ENCODE measurements at regions not wholly inside any gene's neighbourhood (a gene's known extent, or its start where the extent isn't known, plus 50 kb on each side); places are given as distances from the start of the nearest gene placed in this dataset.

DNA sequence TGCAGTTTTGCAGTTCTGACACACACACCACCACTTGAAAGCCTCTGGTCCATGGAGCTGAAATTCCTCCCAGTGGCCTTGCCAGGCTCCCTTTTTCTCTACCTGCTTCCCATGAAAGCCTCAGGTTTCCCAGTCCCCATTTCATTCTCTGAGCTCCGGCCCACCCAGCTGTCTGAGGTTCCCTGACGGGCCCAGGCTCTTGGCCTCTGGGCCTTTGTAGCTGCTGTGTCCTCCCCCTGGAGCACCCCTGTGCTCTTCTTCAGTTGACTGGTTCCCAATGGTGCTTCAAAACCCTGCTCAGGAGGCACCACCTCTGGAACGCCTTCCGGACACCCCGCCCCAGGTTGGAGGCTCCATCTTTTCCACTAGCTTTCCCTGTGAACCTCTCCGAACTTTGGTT, 155.9 kb upstream of the SHB start:
- no peaks in the 10 kb centered on the region for H3K36me3 Mint-ChIP-seq (ENCODE audit: low read depth)
- peaks cover 5% of the 10 kb centered on the region for H3K27me3 Mint-ChIP-seq
- H3K4me3 Mint-ChIP-seq: no peak overlapping the region
- peaks cover 8% of the 10 kb centered on the region for H3K9me3 Mint-ChIP-seq
- H3K27ac Mint-ChIP-seq: no peak overlapping the region
- H3K4me1 Mint-ChIP-seq (ENCODE audit: low read depth): peaks cover 16% of the 10 kb centered on the region

GRCh38 chr9:38216572-38216971, 147.5 kb upstream of the SHB start:
- peaks cover 11% of the 10 kb centered on the region for H3K27me3 Mint-ChIP-seq
- peaks cover 4% of the 10 kb centered on the region for H3K9me3 Mint-ChIP-seq
- no peaks in the 10 kb centered on the region for H3K36me3 Mint-ChIP-seq (ENCODE audit: low read depth)

DNA sequence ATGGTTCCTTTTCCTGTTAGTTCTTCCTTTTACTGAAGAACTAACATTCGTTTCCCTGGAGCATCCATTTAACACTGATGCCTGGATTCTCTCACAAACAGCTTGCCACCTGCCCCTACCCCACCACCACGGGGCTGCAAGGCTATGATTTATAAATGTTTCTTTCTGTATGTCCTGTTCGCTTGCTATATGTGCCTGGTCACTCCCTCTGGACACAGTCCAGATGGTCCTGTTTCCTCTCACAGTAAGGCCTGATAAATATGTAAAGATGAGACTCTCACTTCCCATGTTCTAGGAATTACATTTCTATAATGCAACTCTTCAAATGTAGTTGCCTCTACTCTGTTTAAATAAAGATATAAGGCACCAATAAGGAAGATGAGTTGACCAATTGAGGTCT, 146.4 kb upstream of the SHB start:
- no peaks in the 10 kb centered on the region for H3K4me1 Mint-ChIP-seq (ENCODE audit: low read depth)
- H3K27me3 Mint-ChIP-seq: peaks cover 11% of the 10 kb centered on the region
- H3K36me3 Mint-ChIP-seq (ENCODE audit: low read depth): no peaks in the 10 kb centered on the region
- no peak overlapping the region for H3K4me3 Mint-ChIP-seq
- H3K9me3 Mint-ChIP-seq: peaks cover 3% of the 10 kb centered on the region
- no peak overlapping the region for H3K27ac Mint-ChIP-seq

More at GRCh38 chr9:38216572-38216971, 147.5 kb upstream of the SHB start:
- Mint-ChIP-seq H3K4me3 (no peak overlapping the region), H3K27ac (no peak overlapping the region), H3K4me1 (ENCODE audit: low read depth) (no peaks in the 10 kb centered on the region)

DNA sequence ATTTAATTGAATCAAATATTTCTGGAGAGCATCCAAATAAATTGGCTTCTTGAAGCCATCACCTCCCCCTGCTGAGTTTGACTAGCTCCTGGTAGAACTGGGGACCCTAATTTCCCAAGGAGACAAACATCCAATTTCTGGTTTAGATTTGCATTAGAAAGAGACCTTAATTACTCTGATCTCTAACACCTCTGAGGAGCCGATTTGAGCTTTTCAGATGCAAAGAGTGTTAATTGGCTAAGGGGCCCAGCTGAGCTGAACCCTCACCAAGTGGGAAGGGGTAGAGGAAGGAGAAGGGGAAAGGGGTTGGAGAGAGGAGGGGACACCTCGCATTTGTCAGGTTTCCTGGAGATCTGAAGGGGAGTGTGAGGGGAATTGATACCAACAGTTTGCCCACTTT, 145.4 kb upstream of the SHB start:
- Mint-ChIP-seq H3K36me3 (ENCODE audit: low read depth) (no peaks in the 10 kb centered on the region), H3K27me3 (peaks cover 15% of the 10 kb centered on the region), H3K9me3 (no peaks in the 10 kb centered on the region), H3K4me3 (no peak overlapping the region), H3K4me1 (ENCODE audit: low read depth) (no peaks in the 10 kb centered on the region), H3K27ac (no peak overlapping the region)

- no peaks in the 10 kb centered on the region for H3K36me3 Mint-ChIP-seq (ENCODE audit: low read depth)
- peaks cover 15% of the 10 kb centered on the region for H3K27me3 Mint-ChIP-seq
- H3K4me3 Mint-ChIP-seq: no peak overlapping the region
- H3K4me1 Mint-ChIP-seq (ENCODE audit: low read depth): no peaks in the 10 kb centered on the region
- H3K9me3 Mint-ChIP-seq: no peaks in the 10 kb centered on the region
- H3K27ac Mint-ChIP-seq: no peak overlapping the region
Observed at GRCh38 chr9:38213631-38214299, 144.7 kb upstream of the SHB start.

- no peak overlapping the region for H3K27ac Mint-ChIP-seq
- H3K27me3 Mint-ChIP-seq: peaks cover 15% of the 10 kb centered on the region
- no peaks in the 10 kb centered on the region for H3K9me3 Mint-ChIP-seq
- no peaks in the 10 kb centered on the region for H3K36me3 Mint-ChIP-seq (ENCODE audit: low read depth)
- H3K4me3 Mint-ChIP-seq: no peak overlapping the region
- H3K4me1 Mint-ChIP-seq (ENCODE audit: low read depth): no peaks in the 10 kb centered on the region
Observed at GRCh38 chr9:38212016-38212415, 143.0 kb upstream of the SHB start.

GRCh38 chr9:38211002-38211401, 142.0 kb upstream of the SHB start:
- Mint-ChIP-seq H3K27ac (no peak overlapping the region), H3K4me3 (no peak overlapping the region), H3K4me1 (ENCODE audit: low read depth) (no peaks in the 10 kb centered on the region), H3K36me3 (ENCODE audit: low read depth) (no peaks in the 10 kb centered on the region), H3K27me3 (peaks cover 15% of the 10 kb centered on the region), H3K9me3 (no peaks in the 10 kb centered on the region)

DNA sequence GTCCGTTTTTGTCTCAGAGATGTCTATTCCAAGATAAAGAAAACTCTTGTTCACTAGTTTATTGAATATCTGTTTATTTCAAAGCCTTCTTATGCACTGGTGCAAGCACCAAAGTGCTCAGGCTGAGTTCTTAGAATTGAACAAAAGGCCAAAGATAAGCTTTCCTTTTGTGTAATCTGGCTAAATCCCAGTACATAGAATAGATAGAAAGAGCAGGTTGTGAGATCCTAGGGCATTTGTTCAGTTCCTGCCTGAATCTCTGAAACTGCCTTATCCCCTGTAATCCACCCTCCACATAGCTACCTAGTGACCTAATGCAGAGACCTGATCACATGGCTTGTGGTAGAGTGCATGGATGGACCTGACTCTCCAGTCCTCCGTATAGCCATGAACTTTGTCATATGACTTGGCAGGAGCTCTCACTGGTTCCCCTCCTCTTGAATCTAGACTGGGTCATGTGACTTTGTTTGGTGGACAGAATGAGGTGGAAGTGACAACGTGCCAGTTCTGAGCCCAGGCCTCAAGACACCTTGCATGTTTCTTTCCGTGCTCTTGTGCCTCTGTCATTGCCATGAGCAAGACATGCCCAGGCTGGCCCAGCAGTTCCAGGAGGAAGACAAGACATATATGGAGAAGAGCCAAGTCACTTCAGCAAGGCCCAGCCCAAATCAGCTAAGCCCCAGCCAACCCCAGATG, 139.3 kb upstream of the SHB start:
- H3K9me3 Mint-ChIP-seq: no peaks in the 10 kb centered on the region
- H3K4me1 Mint-ChIP-seq (ENCODE audit: low read depth): no peaks in the 10 kb centered on the region
- H3K36me3 Mint-ChIP-seq (ENCODE audit: low read depth): no peaks in the 10 kb centered on the region
- no peak overlapping the region for H3K4me3 Mint-ChIP-seq
- peaks cover 9% of the 10 kb centered on the region for H3K27me3 Mint-ChIP-seq
- H3K27ac Mint-ChIP-seq: no peak overlapping the region

DNA sequence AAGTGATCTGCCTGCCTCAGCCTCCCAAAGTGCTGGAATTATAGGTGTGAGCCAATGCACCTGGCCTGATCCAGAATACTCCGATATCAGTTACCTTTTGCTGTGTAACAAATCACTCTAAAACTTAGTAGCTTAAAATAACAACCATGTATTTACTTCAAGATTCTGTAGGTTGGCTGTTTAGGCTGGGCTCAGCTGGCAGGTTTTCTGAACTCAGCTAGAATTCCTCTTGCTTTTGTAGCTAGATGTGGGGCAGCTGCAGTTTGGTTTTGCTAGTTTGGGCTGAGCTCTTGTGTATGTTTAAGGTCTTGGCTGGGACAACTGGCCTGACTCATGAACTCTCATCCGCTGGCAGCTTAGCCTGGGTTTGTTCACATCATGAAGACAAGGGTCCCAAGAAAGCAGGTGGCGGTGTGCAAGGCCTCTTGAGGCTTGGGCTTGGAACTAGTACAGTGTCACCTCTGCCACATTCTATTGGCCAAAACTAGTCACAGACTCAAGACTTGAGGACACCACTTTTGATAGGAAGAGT, 138.3 kb upstream of the SHB start:
- peaks cover 5% of the 10 kb centered on the region for H3K27me3 Mint-ChIP-seq
- no peaks in the 10 kb centered on the region for H3K36me3 Mint-ChIP-seq (ENCODE audit: low read depth)
- H3K27ac Mint-ChIP-seq: no peak overlapping the region
- H3K4me1 Mint-ChIP-seq (ENCODE audit: low read depth): no peaks in the 10 kb centered on the region
- H3K4me3 Mint-ChIP-seq: no peak overlapping the region
- no peaks in the 10 kb centered on the region for H3K9me3 Mint-ChIP-seq

- Mint-ChIP-seq H3K4me3 (no peak overlapping the region), H3K27me3 (peaks cover 5% of the 10 kb centered on the region), H3K36me3 (ENCODE audit: low read depth) (no peaks in the 10 kb centered on the region), H3K9me3 (no peaks in the 10 kb centered on the region), H3K4me1 (ENCODE audit: low read depth) (no peaks in the 10 kb centered on the region), H3K27ac (no peak overlapping the region)
Observed at GRCh38 chr9:38205279-38205678, 136.3 kb upstream of the SHB start.

DNA sequence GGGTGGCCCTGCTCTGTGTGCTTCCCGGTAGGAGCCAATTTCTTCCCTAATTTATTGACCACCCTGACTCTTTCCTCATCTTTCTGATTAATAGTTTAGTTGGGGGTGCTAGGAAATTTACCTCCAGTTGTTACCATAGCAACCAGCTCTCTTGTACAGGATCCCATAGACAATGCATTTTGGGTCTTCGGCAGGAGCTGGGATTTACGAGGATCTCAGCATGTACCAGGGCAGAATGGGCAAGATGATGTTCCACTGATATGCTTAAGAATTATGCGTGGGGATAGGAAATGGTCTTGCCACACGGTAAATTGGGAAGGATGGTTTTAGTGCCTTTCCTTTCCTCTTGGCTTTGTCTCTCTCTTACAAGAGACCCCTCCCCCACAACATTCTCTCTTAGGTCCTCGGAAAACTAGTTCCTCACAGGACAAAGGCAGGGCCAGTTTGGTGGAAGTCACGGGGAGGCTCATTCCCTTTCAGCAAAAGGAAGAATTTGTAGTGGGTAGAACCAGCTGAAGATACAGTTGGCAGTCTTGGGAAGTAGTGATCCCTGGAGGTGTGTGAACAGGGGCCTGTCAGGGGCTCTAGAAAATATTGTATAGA, 133.4 kb upstream of the SHB start:
- no peaks in the 10 kb centered on the region for H3K27me3 Mint-ChIP-seq
- no peak overlapping the region for H3K27ac Mint-ChIP-seq
- no peak overlapping the region for H3K4me3 Mint-ChIP-seq
- no peaks in the 10 kb centered on the region for H3K4me1 Mint-ChIP-seq (ENCODE audit: low read depth)
- no peaks in the 10 kb centered on the region for H3K9me3 Mint-ChIP-seq
- no peaks in the 10 kb centered on the region for H3K36me3 Mint-ChIP-seq (ENCODE audit: low read depth)

GRCh38 chr9:38201844-38202243, 132.8 kb upstream of the SHB start:
- H3K4me1 Mint-ChIP-seq (ENCODE audit: low read depth): no peaks in the 10 kb centered on the region
- no peak overlapping the region for H3K27ac Mint-ChIP-seq
- H3K36me3 Mint-ChIP-seq (ENCODE audit: low read depth): no peaks in the 10 kb centered on the region

DNA sequence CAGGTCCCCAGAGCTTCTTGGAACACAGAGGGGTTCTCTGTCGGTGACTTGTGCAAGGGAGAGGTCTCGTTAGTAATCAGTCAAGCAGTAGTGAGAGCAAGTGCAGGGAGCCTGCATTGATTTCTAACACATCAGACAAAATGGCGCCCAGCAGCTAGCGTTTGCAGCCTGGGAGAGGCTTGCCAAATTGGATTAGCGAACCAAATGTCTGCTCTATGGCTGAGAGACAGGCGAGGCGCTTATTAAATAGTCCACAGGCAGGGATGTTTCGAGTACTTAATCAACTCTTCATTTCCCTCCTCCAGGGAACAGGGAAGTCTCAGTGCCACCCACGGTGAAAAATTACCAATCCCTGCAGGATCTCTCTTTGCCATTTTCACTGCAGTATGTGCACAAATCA, 131.4 kb upstream of the SHB start:
- Mint-ChIP-seq H3K36me3 (ENCODE audit: low read depth) (no peaks in the 10 kb centered on the region), H3K27ac (no peak overlapping the region), H3K9me3 (no peaks in the 10 kb centered on the region), H3K27me3 (peaks cover 6% of the 10 kb centered on the region), H3K4me1 (ENCODE audit: low read depth) (no peaks in the 10 kb centered on the region), H3K4me3 (no peak overlapping the region)

More at GRCh38 chr9:38201844-38202243, 132.8 kb upstream of the SHB start:
- Mint-ChIP-seq H3K4me3 (no peak overlapping the region), H3K9me3 (no peaks in the 10 kb centered on the region), H3K27me3 (no peaks in the 10 kb centered on the region)

GRCh38 chr9:38198140-38198539, 129.1 kb upstream of the SHB start:
- Mint-ChIP-seq H3K9me3 (no peaks in the 10 kb centered on the region), H3K4me1 (ENCODE audit: low read depth) (no peaks in the 10 kb centered on the region), H3K36me3 (ENCODE audit: low read depth) (no peaks in the 10 kb centered on the region), H3K27me3 (peaks cover 6% of the 10 kb centered on the region), H3K4me3 (no peak overlapping the region), H3K27ac (no peak overlapping the region)

- no peak overlapping the region for H3K27ac Mint-ChIP-seq
- H3K4me1 Mint-ChIP-seq (ENCODE audit: low read depth): no peaks in the 10 kb centered on the region
- peaks cover 6% of the 10 kb centered on the region for H3K27me3 Mint-ChIP-seq
- H3K4me3 Mint-ChIP-seq: no peak overlapping the region
- H3K36me3 Mint-ChIP-seq (ENCODE audit: low read depth): no peaks in the 10 kb centered on the region
- H3K9me3 Mint-ChIP-seq: no peaks in the 10 kb centered on the region
Observed at GRCh38 chr9:38196714-38197113, 127.7 kb upstream of the SHB start.
